ENCODE measurements at regions not wholly inside any gene's neighbourhood (a gene's known extent, or its start where the extent isn't known, plus 50 kb on each side); places are given as distances from the start of the nearest gene placed in this dataset.
"Not testable (repeated sequence)": the region's sequence is repeated elsewhere in the genome, so short reads cannot be mapped to it uniquely, and the experiment has no call there.

DNA sequence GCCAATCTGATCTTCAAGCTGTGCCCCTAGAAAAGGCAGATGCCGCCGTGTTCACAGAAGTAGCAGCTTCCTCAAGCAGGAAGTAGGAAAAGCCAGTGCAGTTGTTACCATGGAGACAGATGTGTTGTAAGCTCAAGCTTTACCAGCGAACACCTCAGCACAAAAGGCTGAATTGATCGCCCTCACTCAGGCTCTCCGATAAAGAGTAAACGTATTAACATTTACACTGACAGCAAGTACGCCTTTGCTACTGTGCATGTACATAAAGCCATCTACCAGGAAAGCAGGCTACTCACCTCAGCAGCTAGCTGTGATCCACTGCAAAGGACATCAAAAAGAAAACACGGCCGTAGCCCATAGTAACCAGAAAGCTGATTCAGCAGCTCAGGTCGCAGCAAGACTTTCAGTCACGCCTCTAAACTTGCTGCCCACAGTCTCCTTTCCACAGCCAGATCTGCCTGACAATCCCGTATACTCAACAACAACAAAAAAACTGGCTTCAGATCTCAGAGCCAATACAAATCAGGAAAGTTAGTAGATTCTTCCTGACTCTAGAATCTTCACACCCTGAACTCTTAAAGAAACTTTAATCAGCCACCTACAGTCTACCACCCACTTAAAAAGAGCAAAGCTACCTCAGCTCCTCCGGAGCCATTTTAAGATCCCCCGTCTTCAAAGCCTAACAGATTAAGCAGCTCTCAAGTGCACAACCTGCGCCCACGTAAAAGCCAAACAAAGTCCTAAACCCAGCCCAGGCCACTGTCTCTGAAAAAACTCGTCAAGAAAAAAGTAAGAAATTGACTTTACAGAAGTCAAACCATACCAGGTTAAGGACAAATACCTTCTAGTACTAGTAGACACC is 160.0 kb downstream of the DEFB131A start:
- DNase-seq (ENCODE audit: low read depth in 1 of 2, low spot score in 1 of 2), result peak; percentile 9 to 32

DNA sequence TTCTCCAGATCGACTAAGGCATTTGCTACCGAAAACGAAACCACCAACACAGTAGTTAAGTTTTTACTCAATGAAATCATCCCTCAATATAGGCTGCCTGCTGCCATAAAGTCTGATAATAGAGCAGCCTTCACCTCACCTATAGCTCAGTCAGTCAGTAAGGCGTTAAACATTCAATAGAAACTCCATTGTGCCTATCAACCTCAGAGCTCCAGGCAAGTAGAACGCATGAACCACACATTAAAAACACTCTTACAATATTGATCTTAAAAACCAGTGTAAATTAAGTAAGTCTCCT is 160.6 kb downstream of the DEFB131A start:
- not testable (repeated sequence) for DNase-seq (ENCODE audit: low read depth in 1 of 2, low spot score in 1 of 2)

DNA sequence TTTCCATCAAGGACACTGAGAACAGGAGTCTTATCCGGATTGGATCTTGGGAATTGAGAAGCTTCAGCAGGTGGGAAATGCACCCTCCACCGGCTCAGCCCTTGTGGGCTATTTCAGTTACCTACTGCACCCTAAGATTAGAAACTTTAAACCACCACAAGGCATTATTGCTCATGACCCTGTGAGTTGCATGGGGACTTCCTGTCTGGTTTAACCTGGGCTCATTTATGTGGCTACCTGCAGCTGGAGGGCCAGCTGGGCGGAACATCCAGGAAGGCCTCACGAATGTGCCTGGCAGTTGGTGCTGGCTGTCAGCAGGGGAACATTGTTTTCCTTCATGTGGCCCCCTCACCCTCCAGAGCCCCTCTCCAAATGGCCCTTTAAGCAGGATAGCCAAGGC is 164.1 kb downstream of the DEFB131A start:
- DNase-seq (ENCODE audit: low read depth in 1 of 2, low spot score in 1 of 2), result no peak

DNA sequence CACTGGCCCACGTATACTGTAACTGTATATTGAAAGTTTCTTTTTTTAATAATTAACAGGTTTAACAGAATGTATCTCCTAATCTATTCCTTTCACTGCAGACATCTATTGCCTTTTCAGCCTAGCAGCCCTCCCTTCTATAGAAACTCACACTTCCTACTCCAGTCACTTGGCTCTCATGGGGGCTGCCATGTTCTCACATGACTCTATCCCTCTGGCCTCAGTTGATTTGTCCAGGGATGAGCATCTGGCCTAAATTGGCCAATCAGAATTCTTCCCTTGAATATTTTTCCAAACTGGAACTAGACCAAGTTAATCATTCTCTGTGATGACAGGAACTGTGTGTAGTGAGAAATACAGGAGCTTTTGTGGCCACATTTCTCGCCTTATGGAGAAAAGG is 166.1 kb downstream of the DEFB131A start:
- DNase-seq (ENCODE audit: low read depth in 1 of 2, low spot score in 1 of 2), result not testable (repeated sequence)

DNA sequence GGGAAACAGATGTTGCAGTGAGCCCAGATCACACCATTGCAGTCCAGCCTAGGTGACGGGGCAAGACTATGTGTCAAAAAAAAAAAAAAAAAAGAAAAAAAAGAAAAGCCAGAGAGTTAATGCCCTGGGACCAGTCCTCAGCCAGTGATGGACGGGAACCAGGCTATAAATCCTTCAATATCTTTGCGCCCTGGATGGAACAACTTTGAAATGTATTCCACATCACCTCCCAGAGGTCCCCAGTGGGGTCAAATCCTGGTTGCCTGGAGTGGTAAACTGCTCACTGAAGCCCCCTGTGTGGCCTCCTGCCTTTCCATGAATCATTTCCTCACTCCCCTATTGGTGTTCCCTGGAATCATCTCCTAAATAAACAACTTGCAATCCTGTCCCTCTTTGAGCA is 166.9 kb downstream of the DEFB131A start:
- no peak for DNase-seq (ENCODE audit: low read depth in 1 of 2, low spot score in 1 of 2)

DNA sequence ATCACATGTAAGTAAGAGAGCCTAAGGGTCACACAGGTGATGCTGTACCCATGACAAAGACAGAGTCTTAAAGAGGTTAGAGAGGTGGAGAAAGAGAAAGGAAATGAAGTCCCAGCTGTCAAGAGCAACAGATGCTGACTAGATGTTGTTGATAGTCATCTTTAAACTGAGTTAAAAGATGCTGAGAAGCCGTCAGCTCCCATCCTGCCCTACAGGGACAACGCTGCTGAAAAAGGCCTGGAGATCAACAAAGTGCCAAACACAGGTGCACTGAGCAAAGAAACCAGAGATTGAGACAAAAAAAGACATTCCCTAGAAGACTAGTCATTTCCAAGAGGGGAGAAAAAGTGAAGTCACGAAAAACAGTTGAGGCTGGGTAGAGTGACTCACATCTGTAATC is 145.0 kb upstream of the DRD5 start:
- not testable (repeated sequence) for DNase-seq (ENCODE audit: low read depth in 1 of 2, low spot score in 1 of 2)

DNA sequence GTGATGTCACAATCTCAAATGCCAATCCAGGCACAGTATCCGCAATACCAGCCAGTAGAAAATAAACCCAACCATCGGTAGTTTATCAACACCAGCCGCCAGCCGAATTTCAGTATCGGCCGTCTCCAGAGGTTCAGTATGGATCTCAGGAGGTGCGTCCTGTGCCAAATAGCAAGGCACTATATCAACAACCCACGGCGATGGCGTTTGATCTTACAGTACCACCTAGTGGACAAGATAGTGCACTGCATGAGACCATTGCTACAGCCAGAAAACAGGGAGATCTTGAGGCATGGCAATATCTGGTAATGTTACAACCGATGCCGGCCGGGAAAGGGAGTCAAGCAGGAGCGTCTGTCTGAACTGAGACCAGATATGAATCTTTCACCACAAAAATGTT is 121.8 kb upstream of the DRD5 start:
- peak in 1 of 2 donors; percentile 0 for DNase-seq (ENCODE audit: low read depth in 1 of 2, low spot score in 1 of 2)

DNA sequence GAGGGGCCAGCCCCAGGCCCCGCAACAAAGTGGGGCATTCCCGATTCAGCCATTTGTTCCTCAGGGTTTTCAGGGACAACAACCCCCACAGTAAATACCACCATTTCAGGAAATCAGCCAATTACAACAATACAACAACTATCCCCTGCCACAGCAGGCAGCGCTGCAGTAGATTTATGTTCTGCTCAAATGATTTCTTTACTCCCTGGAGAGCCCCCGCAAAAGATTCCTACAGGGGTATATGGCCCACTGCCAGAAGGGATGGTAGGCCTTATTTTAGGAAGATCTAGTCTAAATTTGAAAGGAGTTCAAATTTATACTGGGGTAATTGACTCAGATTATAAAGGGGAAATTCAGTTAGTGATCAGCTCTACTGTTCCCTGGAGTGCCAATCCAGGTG is 120.5 kb upstream of the DRD5 start:
- DNase-seq (ENCODE audit: low read depth in 1 of 2, low spot score in 1 of 2), result not testable (repeated sequence)

DNA sequence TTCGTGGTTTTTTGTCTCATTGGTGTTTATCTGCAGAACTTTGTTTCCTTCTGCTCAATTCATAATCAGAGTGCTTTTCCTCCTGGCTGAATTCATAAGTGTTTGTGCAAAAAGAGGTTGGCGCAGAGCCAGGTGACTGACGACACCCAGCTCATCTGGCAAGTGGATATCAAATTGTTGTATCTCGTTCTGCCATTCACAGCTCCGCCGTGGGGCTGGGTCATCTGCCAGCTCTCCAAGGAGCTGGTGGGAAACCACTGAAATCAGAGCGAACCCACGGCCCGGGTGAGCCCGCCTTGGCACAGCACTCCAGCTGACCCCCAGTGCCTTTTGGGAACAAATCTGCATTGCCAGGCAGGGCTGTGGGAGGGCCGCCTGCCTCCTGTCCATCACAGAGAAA is 110.7 kb upstream of the DRD5 start:
- DNase-seq (ENCODE audit: low read depth in 1 of 2, low spot score in 1 of 2), result not testable (repeated sequence)

DNA sequence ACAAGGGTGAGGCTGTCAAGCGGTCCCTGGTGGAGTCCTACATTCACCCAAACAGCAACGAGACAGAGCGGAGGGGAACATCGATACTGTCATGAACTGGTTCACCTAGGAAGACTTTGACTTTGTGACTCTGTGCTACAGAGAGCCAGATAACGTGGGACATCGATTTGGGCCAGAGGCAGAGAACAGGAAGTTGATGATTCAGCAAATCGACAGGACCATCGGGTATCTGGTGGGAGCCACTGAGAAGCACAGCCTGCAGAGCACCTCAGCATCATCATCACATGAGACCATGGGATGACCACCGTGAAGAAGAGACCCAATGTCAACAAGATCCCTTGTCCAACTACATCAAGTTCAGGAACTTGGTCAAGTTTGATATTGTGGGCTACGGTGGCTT is 104.1 kb upstream of the DRD5 start:
- not testable (repeated sequence) for DNase-seq (ENCODE audit: low read depth in 1 of 2, low spot score in 1 of 2)

DNA sequence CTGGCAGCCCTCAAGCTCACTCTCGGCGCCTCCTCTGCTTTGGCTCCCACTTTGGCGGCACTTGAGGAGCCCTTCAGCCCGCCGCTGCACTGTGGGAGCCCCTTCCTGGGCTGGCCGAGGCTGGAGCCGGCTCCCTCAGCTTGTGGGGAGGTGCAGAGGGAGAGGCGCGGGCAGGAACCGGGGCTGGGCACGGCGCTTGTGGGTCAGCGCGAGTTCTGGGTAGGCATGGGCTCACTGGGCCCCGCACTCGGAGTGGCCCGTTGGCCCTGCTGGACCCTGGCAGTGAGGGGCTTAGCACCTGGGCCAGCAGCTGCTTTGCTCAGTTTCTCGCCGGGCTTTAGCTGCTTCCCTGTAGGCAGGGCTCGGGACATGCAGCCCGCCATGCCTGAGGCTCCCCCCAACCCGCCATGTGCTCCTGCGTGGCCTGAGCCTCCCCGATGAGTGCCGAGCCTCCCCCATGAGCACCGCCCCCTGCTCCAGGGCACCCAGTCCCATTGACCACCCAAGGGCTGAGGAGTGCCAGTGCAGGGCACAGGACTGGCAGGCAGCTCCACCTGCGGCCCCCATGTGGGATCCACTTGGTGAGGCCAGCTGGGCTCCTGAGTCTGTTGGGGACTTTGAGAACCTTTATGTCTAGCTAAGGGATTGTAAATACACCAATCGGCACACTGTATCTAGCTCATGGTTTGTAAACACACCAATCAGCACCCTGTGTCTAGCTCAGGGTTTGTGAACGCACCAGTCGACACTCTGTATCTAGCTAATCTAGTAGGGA is 101.5 kb upstream of the DRD5 start:
- DNase-seq (ENCODE audit: low read depth in 1 of 2, low spot score in 1 of 2), result no peak

DNA sequence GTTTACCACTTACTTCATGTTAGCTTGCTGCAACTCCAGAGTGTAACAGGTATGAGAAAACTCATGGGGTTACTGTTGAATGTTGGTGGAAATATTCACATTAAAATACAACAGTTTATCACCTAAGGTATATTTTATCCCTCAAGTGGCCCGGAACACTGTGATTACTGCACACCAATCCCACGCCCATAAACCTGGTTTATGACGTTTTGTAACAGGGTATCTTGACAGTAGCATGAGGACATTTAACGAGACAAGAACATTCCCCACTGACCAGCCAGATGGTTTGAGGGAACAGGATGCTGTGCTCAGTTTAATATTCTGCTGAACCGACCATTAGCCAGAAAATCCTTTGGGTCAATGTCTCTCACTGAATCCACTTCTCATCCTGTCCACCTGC is 98.3 kb upstream of the DRD5 start:
- not testable (repeated sequence) for DNase-seq (ENCODE audit: low read depth in 1 of 2, low spot score in 1 of 2)

DNA sequence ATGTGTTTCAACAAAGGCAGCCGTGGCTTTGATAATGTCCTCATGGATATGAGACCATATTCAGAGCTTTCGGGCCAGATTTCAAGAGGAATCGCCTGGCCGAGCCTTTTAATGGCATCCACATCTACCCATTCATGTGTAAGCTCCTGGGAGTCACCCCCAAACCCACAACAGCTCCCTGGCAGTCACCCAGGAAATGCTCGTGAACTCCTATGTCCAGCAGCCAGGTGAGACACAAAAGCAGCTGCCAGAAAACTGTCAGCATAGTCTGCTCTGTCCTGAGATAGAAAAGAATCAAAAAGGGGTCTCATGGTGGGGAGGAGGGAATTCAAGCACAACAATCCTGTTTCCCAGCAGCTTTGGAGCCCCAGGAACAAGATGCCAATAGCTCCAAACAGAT is 96.4 kb upstream of the DRD5 start:
- not testable (repeated sequence) for DNase-seq (ENCODE audit: low read depth in 1 of 2, low spot score in 1 of 2)

DNA sequence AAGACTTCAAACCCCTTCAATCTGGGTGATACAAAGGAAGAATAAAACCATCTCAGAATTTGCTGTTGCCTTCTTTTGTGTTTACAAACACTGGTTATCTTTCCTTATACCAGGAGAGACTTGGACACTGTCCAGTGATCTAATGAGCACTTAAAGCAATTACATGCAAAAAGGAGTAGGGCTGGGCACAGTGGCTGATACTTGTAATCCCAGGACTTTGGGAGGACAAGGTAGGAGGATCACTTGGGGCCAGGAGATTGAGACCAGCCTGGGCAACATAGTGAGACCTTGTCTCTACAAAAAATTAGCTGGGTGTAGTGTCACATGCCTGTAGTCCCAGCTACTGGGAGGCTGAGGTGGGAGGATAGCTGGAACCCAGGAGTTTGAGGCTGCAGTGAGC is 95.7 kb upstream of the DRD5 start:
- DNase-seq (ENCODE audit: low read depth in 1 of 2, low spot score in 1 of 2), result no peak

DNA sequence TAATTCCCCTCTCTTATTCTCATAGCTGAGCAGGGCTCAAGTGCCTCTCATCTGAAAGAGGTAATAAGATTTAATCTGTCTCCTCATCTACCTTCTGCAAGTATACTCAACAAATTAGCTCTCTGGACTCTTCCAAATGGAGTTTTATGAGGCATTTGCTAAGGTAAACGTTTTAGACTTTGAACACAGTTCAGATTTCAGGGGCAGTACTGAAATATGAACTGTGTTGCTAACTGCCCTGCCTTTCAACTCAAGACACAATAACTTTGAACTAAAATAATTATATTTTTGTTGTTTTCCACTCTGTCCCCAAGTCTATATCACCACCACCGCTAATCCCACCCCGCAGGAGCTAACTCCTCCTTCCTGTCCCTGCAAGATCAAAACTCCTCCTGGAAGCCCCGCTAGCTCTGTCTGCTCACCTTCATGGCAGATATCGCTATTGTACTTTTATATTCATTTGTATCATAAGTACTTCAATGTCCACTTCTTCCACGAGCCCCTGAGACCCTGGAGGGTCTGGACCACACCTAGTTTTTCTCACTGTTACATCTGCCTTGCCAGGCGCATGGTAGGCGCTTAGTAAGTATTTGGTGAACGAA is 90.7 kb upstream of the DRD5 start:
- not testable (repeated sequence) for DNase-seq (ENCODE audit: low read depth in 1 of 2, low spot score in 1 of 2)

DNA sequence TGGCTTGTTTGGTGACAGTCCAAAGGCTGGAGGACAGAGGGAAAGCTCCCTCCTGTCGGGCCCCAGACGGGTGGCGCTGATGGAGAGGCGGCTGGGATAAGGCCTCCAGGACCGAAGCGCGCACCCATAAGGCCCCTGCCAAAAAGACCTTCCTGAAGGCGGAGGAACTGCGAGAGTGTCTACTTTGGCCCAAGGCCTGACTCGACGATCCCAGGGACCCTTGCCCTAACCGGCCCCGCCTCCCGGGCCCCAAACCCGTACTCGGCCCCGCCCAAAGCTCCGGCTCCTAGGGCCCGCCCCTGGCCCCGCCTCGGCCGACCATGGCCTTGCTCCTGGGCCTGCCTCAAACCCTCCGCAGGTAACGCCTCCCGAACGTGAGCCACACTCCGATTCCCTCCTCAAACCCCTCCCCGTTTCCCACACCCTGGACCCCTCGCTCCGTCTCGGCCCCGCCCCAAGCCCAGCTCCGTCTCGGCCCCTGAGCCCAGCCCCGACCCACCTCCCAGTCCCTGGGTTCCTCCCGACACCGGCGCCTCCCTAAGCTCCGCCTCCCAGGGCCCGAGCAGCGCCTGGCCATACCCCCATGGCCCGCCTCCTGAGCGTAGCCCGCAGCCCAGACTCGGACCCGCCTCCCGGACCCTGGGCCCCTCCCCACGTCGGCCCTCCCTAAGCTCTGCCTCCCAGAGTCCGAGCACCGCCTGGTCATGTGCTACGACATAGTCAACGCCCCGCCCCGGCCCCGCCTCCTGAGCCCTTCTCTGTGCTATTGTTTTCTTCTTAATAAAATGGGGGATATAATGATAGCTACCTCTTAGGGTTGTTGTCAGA is 90.0 kb upstream of the DRD5 start:
- peak; percentile 72 to 80 for DNase-seq (ENCODE audit: low read depth in 1 of 2, low spot score in 1 of 2)

DNA sequence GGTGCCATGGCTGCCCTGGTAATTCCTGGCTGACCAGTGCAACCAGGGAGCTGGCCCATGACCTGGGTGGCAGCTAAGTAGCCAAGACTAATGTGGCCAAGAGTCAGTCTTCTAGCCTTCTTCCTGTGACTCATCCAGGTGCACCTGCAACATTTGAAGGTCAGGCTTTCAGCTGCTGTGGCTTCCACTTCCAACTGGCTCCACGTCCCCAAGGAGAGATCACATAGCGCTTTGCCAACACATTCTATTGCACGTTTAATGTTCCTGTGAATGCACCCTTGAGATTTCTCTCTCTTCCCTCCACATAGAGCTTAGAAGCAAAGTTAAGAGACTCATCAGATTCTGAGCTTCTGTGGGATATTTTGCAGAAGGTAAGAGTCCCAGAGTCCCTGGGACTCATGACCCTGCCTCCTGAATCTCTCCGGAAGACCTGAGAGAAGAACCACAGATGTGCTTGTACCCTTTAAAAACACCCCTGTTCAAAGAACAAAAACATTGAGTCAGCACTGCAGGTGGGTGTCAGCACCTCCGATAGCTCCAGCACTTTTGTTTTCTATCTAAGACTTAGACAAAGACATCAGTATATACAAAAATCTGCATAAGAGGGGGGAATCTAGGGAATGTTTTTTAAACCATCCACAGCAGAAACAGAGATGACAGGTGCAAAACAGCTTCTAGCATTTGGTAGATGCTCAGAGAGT is 88.5 kb upstream of the DRD5 start:
- DNase-seq (ENCODE audit: low read depth in 1 of 2, low spot score in 1 of 2), result not testable (repeated sequence)

DNA sequence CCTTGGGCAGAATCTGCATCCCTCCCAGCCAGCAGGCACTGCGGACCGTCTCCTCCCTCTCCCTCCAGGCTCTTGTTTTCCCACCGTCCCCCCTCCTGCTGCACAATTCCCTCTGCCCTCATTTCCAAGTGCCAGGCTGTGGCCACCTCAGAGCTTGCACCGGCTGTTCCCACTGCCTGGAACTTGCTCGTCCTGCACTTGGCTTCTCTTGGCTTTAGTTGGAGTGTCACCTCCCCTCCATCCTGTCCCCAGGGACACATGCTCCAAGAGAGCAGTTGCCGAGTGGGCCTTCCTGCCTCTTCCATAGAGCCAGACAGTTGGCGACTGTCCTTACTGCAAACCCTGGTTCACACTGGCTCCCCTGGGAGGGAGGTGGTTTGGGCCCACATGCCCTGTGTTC is 87.0 kb upstream of the DRD5 start:
- not testable (repeated sequence) for DNase-seq (ENCODE audit: low read depth in 1 of 2, low spot score in 1 of 2)

DNA sequence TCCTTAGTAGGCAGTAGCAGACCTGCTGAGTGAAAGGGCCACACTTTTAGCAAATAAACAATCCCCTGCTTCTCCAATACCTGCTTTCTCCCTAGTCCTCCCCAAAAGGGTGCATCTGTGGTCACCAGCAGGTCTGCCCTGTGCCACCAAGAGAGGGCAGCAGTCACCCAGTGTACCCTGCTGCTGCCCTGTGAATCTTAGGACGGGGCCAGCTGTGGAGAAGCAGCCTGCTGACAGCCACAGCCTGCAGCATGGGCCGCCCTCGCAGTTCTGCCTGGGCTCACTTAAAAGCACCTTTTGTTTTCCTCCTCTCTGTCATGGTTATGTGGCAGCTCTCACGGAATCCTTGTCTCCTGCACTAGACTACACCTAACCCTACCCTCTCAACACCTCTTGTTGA is 85.4 kb upstream of the DRD5 start:
- DNase-seq (ENCODE audit: low read depth in 1 of 2, low spot score in 1 of 2), result not testable (repeated sequence)

DNA sequence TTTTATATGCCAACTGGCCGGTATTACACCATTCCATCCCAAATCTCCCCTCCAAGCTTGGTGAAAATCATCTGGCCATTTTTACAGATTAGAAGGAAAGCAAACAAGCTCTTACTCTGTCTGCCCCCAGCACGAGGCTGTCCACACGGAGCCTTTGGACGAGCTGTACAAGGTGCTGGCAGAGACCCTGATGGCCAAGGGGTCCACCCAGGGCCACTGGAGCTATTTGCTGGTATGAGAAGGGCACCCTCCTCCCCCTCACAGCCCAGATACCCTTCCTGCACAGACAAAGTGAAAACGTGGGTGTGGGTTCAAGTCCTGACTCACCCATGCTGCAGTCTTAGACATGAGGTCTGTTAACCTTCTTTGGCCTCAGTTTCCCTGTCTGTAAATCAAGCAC is 84.9 kb upstream of the DRD5 start:
- not testable (repeated sequence) for DNase-seq (ENCODE audit: low read depth in 1 of 2, low spot score in 1 of 2)

DNA sequence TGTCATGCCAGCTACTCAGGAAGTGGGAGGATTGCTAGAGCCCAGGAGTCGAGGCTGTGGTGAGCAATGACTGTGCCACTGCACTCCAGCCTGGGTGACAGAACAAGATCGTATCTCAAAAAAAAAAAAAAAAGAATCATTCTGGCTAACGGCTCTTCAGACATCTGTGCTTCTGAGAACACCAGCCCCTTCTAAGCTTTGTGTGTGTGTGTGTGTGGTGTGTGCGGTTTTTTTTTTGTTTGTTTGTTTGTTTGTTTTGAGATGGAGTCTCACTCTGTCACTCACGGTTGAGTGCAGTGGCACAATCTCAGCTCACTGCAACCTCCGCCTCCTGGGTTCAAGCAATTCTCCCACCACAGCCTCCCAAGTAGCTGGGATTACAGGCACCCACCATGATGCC is 79.4 kb upstream of the DRD5 start:
- not testable (repeated sequence) for DNase-seq (ENCODE audit: low read depth in 1 of 2, low spot score in 1 of 2)
